ENCODE measurements at regions not wholly inside any gene's neighbourhood (a gene's known extent, or its start where the extent isn't known, plus 50 kb on each side); places are given as distances from the start of the nearest gene placed in this dataset.

- no peak for TF ChIP-seq CTCF (conservative IDR thresholded peaks at IDR 0.05; ENCODE audit: low read depth, low read length)
- no peak for TF ChIP-seq EZH2 (IDR thresholded peaks at IDR 0.05; ENCODE audit: borderline replicate concordance, low read depth, low read length, poor library complexity, severe bottlenecking)
Observed at GRCh38 chr11:23759489-23759888, 737.4 kb upstream of the LUZP2 start.
